Panc1 (cell line): ENCODE measurements at regions not wholly inside any gene's neighbourhood (a gene's known extent, or its start where the extent isn't known, plus 50 kb on each side); places are given as distances from the start of the nearest gene placed in this dataset.

ENCODE experiments used
- ATAC-seq: fragments of 200-7000 bp; cut with Tn5 transposase; 2 replicates; pipeline ENCODE4 v1.9.1; 2020; ENCODE audit warnings: mild to moderate bottlenecking, moderate library complexity
- BruUV-seq: library from RNA; stranded (reverse); fragments of 400-500 nt; replicated peaks from 2 replicates; lab custom pipeline; 2021; lab: Mats Ljungman, UMichigan
- CTCF ChIA-PET: fragments of 300-600 bp; sonication (Branson Sonifier 250); formaldehyde crosslinking; loops from one replicate; lab custom pipeline; 2022; ENCODE audit warnings: antibody characterized with exemption; lab: Charles Lee
- POLR2A ChIA-PET: fragments of 300-600 bp; sonication (Branson Sonifier 250); formaldehyde crosslinking; loops from one replicate; lab custom pipeline; 2022; ENCODE audit warnings: antibody characterized with exemption; lab: Charles Lee
- DNase-seq: peaks from one replicate; pipeline ENCODE4 v3.0.0-alpha.2; 2010; ENCODE audit warnings: low read depth, low spot score
- H3K27ac ChIP-seq: 2 replicates; pipeline ENCODE4 v1.5.1; 2011; ENCODE audit warnings: mild to moderate bottlenecking, low read length, inconsistent platforms
- H3K27me3 ChIP-seq: fragments of 200-500 bp; sonication (Bioruptor generic); 2 replicates; pipeline ENCODE4 v1.6.0; 2014; ENCODE audit warnings: low read length, inconsistent platforms; ENCODE audit not compliant: control insufficient read depth, insufficient read depth
- H3K36me3 ChIP-seq: fragments of 200-500 bp; sonication (Bioruptor generic); 2 replicates; pipeline ENCODE4 v1.5.1; 2014; ENCODE audit warnings: inconsistent platforms, mild to moderate bottlenecking, low read length, moderate library complexity; ENCODE audit not compliant: control insufficient read depth, insufficient read depth
- H3K4me1 ChIP-seq: 2 replicates; pipeline ENCODE4 v1.5.1; 2011; ENCODE audit warnings: inconsistent platforms, mild to moderate bottlenecking, low read length, moderate library complexity; ENCODE audit not compliant: control insufficient read depth, insufficient read depth
- H3K4me3 ChIP-seq, 2 experiments: 2 replicates each; pipeline ENCODE4 v1.5.1; 2011 to 2012; ENCODE audit warnings: low read depth in 2 of 2, low read length in 2 of 2, mild to moderate bottlenecking in 2 of 2, inconsistent platforms in 1 of 2, moderate library complexity in 1 of 2
- H3K9me3 ChIP-seq: fragments of 200-500 bp; sonication (Bioruptor generic); 2 replicates; pipeline ENCODE4 v1.5.1; 2014; ENCODE audit warnings: low read depth, mild to moderate bottlenecking, inconsistent platforms, low read length, moderate library complexity; ENCODE audit not compliant: control insufficient read depth, insufficient read depth
- CTCF ChIP-seq: fragments of 450-650 bp; IDR thresholded peaks from 2 replicates; pipeline ENCODE4 v1.5.1; 2017; ENCODE audit warnings: mild to moderate bottlenecking
- POLR2AphosphoS5 ChIP-seq: IDR thresholded peaks from 2 replicates; pipeline ENCODE4 v1.6.1; 2012; ENCODE audit warnings: mild to moderate bottlenecking, low read depth, low read length, moderate library complexity
- REST ChIP-seq, 2 experiments: IDR thresholded peaks; 2 replicates each; pipeline ENCODE4 v1.6.1; 2011 to 2012; ENCODE audit warnings: low read depth in 2 of 2, control low read depth in 1 of 2, low read length in 1 of 2, mild to moderate bottlenecking in 1 of 2, moderate library complexity in 1 of 2; ENCODE audit not compliant: insufficient read depth in 1 of 2
- SIN3A ChIP-seq: IDR thresholded peaks from 2 replicates; pipeline ENCODE4 v1.6.1; 2012; ENCODE audit warnings: low read depth, mild to moderate bottlenecking, low read length, moderate library complexity, borderline replicate concordance; ENCODE audit not compliant: insufficient read depth
- TCF7L2 ChIP-seq: IDR thresholded peaks from 2 replicates; pipeline ENCODE4 v1.6.1; 2011; ENCODE audit warnings: mild to moderate bottlenecking, low read depth, low read length, inconsistent platforms
- in situ Hi-C: cut with HindIII; loops from 2 replicates; pipeline ENCODE4 v1.10.0; 2016; ENCODE audit warnings: low sequenced_read_pairs, low pct_unique_long_range_greater_than_20kb
- intact Hi-C: fragments of 100-400 bp; cut with micrococcal nuclease; formaldehyde crosslinking; loops from one replicate; pipeline ENCODE4 v1.10.0; 2022; ENCODE audit not compliant: unreplicated experiment

GRCh38 chr20:51135926-51136715 is 113.2 kb upstream of the KCNG1 start:
- intact Hi-C loops (no loop called here), in situ Hi-C loops (no loop called here)
- no peak for TF ChIP-seq CTCF
- no peak for TF ChIP-seq SIN3A
- no peak for TF ChIP-seq REST (IDR thresholded peaks at IDR 0.05; ENCODE audit: insufficient read depth in 1 of 2, low read depth in 2 of 2, low read length in 1 of 2)
- TF ChIP-seq TCF7L2 = no peak
- 0 out of 2 replicates have a peak, but pooled peaks have one; percentile 38 for ATAC-seq
- POLR2A ChIA-PET = no interaction called here
- Histone ChIP-seq H3K9me3 (no peaks in the 10 kb centered on the region), H3K27me3 (no peaks in the 10 kb centered on the region), H3K27ac (no peak overlapping the region), H3K4me1 (no peaks in the 10 kb centered on the region; the same call in 1 of the 2 replicates), H3K4me3 (no peak overlapping the region), H3K36me3 (no peaks in the 10 kb centered on the region)
- no TSS peak for BruUV-seq
- CTCF ChIA-PET = interaction anchor here (0.6 kb wide), 1 partner anchor 30 kb away, joined by 3 read pairs; no protein-coding TSS in a partner anchor
- no peak for DNase-seq

- BruUV-seq = no TSS peak
- Histone ChIP-seq H3K27me3 (no peaks in the 10 kb centered on the region), H3K27ac (no peak overlapping the region), H3K4me3 (no peak overlapping the region), H3K36me3 (no peaks in the 10 kb centered on the region), H3K4me1 (no peaks in the 10 kb centered on the region; the same call in 1 of the 2 replicates), H3K9me3 (no peaks in the 10 kb centered on the region)
- ATAC-seq (no peak), DNase-seq (no peak)
- POLR2A ChIA-PET = no interaction called here
- CTCF ChIA-PET = no interaction called here
- in situ Hi-C loops (no loop called here), intact Hi-C loops (no loop called here)
- TF ChIP-seq POLR2AphosphoS5 = no peak
- TF ChIP-seq TCF7L2 = no peak
Measured at GRCh38 chr20:51134405-51134804, 111.5 kb upstream of the KCNG1 start.

- no peak overlapping the region for H3K27ac ChIP-seq
- no peaks in the 10 kb centered on the region for H3K9me3 ChIP-seq
- CTCF ChIA-PET = interaction anchor here (1.4 kb wide), 1 partner anchor 145 kb away, joined by 3 read pairs; no protein-coding TSS in a partner anchor
- POLR2A ChIA-PET = no interaction called here
- TF ChIP-seq TCF7L2 (no peak), CTCF (no peak), POLR2AphosphoS5 (no peak), REST (IDR thresholded peaks at IDR 0.05; ENCODE audit: insufficient read depth in 1 of 2, low read depth in 2 of 2, low read length in 1 of 2) (no peak)
- DNase-seq (no peak), ATAC-seq (no peak)
- no TSS peak for BruUV-seq
- H3K4me1 ChIP-seq = no peaks in the 10 kb centered on the region; the same call in 1 of the 2 replicates
- H3K27me3 ChIP-seq = no peaks in the 10 kb centered on the region
- intact Hi-C loops = no loop called here
- H3K4me3 ChIP-seq = no peak overlapping the region
- H3K36me3 ChIP-seq = no peaks in the 10 kb centered on the region
- in situ Hi-C loops = no loop called here
Measured at GRCh38 chr20:51132279-51132678, 109.4 kb upstream of the KCNG1 start.
